ENCODE measurements at regions not wholly inside any gene's neighbourhood (a gene's known extent, or its start where the extent isn't known, plus 50 kb on each side); places are given as distances from the start of the nearest gene placed in this dataset.

DNA sequence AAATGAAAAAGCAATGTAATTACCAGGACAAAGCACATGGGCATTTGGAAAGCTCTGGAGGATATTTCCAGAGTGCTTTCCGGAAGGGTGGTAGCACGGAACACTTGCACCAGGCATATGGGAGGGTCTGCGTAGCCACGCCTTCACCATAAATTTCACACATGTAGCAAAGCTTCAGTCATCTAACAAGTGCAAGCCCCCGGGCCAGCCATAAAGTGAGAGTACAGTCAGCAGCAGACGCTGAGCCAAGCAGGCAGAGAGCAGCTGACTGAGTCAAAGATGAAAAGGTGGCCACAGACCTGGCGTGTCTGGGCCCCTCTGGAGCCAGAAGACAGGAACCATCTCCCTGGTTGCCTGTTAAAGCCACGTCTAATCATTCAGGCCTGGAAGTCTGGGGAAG, 130.6 kb downstream of the SEC14L1 start:
- TF ChIP-seq POLR2A (IDR thresholded peaks at IDR 0.05) = no peak
- TF ChIP-seq, protein P1, sequence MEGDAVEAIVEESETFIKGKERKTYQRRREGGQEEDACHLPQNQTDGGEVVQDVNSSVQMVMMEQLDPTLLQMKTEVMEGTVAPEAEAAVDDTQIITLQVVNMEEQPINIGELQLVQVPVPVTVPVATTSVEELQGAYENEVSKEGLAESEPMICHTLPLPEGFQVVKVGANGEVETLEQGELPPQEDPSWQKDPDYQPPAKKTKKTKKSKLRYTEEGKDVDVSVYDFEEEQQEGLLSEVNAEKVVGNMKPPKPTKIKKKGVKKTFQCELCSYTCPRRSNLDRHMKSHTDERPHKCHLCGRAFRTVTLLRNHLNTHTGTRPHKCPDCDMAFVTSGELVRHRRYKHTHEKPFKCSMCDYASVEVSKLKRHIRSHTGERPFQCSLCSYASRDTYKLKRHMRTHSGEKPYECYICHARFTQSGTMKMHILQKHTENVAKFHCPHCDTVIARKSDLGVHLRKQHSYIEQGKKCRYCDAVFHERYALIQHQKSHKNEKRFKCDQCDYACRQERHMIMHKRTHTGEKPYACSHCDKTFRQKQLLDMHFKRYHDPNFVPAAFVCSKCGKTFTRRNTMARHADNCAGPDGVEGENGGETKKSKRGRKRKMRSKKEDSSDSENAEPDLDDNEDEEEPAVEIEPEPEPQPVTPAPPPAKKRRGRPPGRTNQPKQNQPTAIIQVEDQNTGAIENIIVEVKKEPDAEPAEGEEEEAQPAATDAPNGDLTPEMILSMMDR (IDR thresholded peaks at IDR 0.05) = no peak
